ENCODE measurements at regions not wholly inside any gene's neighbourhood (a gene's known extent, or its start where the extent isn't known, plus 50 kb on each side); places are given as distances from the start of the nearest gene placed in this dataset.

DNA sequence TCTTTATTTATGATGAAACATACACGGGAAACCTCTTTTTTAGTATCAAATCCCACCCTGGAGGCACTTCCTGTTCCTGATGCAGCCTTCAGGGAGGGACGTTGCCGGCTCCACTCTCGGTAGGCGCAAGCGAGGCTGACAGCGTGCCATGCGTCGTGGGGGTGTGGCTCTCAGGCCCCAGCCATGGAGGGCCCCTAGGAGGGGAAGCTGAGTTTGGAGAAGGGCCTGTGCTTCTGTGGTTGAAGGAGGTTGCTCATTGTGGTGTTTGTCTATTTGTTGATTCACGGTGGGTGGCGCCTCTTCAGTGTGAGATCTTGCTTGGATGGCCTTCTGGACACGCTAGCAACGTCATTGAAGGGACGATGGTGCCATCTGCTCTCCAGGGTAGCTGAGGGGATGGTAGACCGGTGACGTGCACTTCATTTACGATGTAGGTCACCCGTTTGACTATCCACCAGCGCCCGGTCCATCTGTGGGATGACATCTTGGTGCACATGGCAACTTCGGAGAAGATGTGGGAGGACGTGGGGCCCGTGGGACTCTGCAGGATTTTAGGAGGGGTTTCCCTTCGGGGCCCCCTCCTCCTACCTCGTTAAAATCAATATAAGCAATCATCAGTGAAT lies 126.3 kb upstream of the RTL1 start:
- TF ChIP-seq EZH2 (IDR thresholded peaks at IDR 0.05; ENCODE audit: insufficient read depth, poor library complexity, severe bottlenecking) (no peak), EZH2phosphoT487 (IDR thresholded peaks at IDR 0.05; ENCODE audit: insufficient read depth, low read depth) (no peak)
